ENCODE measurements at regions not wholly inside any gene's neighbourhood (a gene's known extent, or its start where the extent isn't known, plus 50 kb on each side); places are given as distances from the start of the nearest gene placed in this dataset.

DNA sequence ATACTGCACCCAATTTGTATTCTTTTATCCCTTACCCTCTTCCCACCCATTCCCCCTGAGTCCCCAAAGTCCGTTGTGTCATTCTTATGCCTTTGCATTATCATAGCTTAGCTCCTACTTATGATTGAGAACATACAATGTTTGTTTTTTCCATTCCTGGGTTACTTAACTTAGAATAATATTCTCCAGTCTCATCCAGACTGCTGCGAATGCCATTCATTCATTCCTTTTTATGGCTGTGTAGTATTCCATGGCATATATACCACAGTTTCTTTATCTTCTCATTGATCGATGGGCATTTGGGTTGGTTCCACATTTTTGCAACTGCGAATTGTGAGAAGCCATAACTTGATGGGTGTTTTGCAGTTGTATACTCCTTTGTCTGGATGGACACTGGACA is 62.8 kb downstream of the FHIP1A start:
- Mint-ChIP-seq H3K4me3 (ENCODE audit: unreplicated experiment) (no peak overlapping the region), H3K36me3 (ENCODE audit: unreplicated experiment) (no peaks in the 10 kb centered on the region), H3K4me1 (ENCODE audit: unreplicated experiment) (peaks cover 3% of the 10 kb centered on the region), H3K9me3 (ENCODE audit: unreplicated experiment) (no peaks in the 10 kb centered on the region), H3K27ac (ENCODE audit: unreplicated experiment) (no peak overlapping the region), H3K27me3 (ENCODE audit: unreplicated experiment) (peaks cover 10% of the 10 kb centered on the region)
- TF ChIP-seq, protein P1, sequence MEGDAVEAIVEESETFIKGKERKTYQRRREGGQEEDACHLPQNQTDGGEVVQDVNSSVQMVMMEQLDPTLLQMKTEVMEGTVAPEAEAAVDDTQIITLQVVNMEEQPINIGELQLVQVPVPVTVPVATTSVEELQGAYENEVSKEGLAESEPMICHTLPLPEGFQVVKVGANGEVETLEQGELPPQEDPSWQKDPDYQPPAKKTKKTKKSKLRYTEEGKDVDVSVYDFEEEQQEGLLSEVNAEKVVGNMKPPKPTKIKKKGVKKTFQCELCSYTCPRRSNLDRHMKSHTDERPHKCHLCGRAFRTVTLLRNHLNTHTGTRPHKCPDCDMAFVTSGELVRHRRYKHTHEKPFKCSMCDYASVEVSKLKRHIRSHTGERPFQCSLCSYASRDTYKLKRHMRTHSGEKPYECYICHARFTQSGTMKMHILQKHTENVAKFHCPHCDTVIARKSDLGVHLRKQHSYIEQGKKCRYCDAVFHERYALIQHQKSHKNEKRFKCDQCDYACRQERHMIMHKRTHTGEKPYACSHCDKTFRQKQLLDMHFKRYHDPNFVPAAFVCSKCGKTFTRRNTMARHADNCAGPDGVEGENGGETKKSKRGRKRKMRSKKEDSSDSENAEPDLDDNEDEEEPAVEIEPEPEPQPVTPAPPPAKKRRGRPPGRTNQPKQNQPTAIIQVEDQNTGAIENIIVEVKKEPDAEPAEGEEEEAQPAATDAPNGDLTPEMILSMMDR (IDR thresholded peaks at IDR 0.05): no peak
- no peak for DNase-seq (ENCODE audit: extremely low spot score, unreplicated experiment)

DNA sequence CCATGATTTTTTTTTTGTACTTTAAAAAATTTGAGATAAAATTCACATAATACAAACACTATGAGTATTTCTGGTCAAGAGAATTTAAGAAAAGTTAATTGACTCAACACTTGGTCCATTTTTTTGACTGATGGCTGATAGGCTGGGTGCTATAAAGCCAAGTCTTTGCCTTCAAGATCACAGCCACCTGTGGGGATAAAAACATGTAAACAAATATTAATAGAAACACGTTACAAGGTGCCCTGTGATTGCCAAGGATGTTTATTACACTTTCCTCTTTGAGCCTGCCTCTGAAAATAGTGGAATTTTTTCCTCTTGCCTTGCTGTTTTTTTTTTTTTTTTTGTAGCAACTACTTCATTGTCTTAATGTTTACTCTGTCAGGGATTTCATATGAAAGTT is 63.3 kb downstream of the FHIP1A start:
- H3K4me1 Mint-ChIP-seq (ENCODE audit: unreplicated experiment): peaks cover 3% of the 10 kb centered on the region
- H3K36me3 Mint-ChIP-seq (ENCODE audit: unreplicated experiment): no peaks in the 10 kb centered on the region
- H3K27me3 Mint-ChIP-seq (ENCODE audit: unreplicated experiment): peaks cover 10% of the 10 kb centered on the region
- no peak overlapping the region for H3K4me3 Mint-ChIP-seq (ENCODE audit: unreplicated experiment)
- H3K27ac Mint-ChIP-seq (ENCODE audit: unreplicated experiment): no peak overlapping the region
- TF ChIP-seq, protein P1 (IDR thresholded peaks at IDR 0.05): no peak
- H3K9me3 Mint-ChIP-seq (ENCODE audit: unreplicated experiment): no peaks in the 10 kb centered on the region
- DNase-seq (ENCODE audit: extremely low spot score, unreplicated experiment): no peak

DNA sequence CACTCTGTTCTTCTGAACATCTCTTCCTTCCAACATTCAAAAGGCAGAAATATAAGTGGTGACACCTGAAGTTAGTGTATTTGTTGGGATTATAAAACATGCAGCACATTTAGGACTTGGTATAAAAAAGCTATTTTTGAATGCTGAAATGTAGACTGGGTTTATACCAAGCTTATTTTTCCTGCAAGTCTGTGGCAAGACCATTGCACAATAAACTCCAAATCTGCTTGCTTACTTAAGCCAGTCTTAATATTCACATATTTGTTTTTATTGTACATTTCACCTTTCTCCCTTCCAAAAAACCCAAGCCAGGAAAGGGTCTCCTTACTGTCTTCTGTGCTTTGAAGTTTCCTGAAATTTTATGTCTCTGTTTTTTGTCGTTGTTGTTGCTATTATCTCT is 63.7 kb downstream of the FHIP1A start:
- Mint-ChIP-seq H3K4me1 (ENCODE audit: unreplicated experiment) (peaks cover 3% of the 10 kb centered on the region), H3K36me3 (ENCODE audit: unreplicated experiment) (no peaks in the 10 kb centered on the region), H3K9me3 (ENCODE audit: unreplicated experiment) (no peaks in the 10 kb centered on the region), H3K27me3 (ENCODE audit: unreplicated experiment) (peaks cover 10% of the 10 kb centered on the region), H3K27ac (ENCODE audit: unreplicated experiment) (no peak overlapping the region), H3K4me3 (ENCODE audit: unreplicated experiment) (no peak overlapping the region)
- no peak for DNase-seq (ENCODE audit: extremely low spot score, unreplicated experiment)
- TF ChIP-seq, protein P1 (IDR thresholded peaks at IDR 0.05): no peak

- H3K27me3 Mint-ChIP-seq (ENCODE audit: unreplicated experiment): peaks cover 10% of the 10 kb centered on the region
- TF ChIP-seq, protein P1 (IDR thresholded peaks at IDR 0.05): no peak
Measured at GRCh38 chr4:151473521-151474097, 64.6 kb downstream of the FHIP1A start.

GRCh38 chr4:151475035-151475714 is 66.2 kb downstream of the FHIP1A start:
- Mint-ChIP-seq H3K4me3 (ENCODE audit: unreplicated experiment) (no peak overlapping the region), H3K36me3 (ENCODE audit: unreplicated experiment) (no peaks in the 10 kb centered on the region), H3K9me3 (ENCODE audit: unreplicated experiment) (no peaks in the 10 kb centered on the region), H3K27ac (ENCODE audit: unreplicated experiment) (no peak overlapping the region), H3K27me3 (ENCODE audit: unreplicated experiment) (peaks cover 13% of the 10 kb centered on the region), H3K4me1 (ENCODE audit: unreplicated experiment) (peaks cover 3% of the 10 kb centered on the region)
- DNase-seq (ENCODE audit: extremely low spot score, unreplicated experiment): no peak
- TF ChIP-seq, protein P1 (IDR thresholded peaks at IDR 0.05): no peak

More at GRCh38 chr4:151473521-151474097, 64.6 kb downstream of the FHIP1A start:
- peaks cover 3% of the 10 kb centered on the region for H3K4me1 Mint-ChIP-seq (ENCODE audit: unreplicated experiment)
- H3K9me3 Mint-ChIP-seq (ENCODE audit: unreplicated experiment): no peaks in the 10 kb centered on the region
- H3K4me3 Mint-ChIP-seq (ENCODE audit: unreplicated experiment): no peak overlapping the region
- no peaks in the 10 kb centered on the region for H3K36me3 Mint-ChIP-seq (ENCODE audit: unreplicated experiment)
- no peak overlapping the region for H3K27ac Mint-ChIP-seq (ENCODE audit: unreplicated experiment)
- DNase-seq (ENCODE audit: extremely low spot score, unreplicated experiment): no peak
